GM03348 (cell line): ENCODE measurements at regions not wholly inside any gene's neighbourhood (a gene's known extent, or its start where the extent isn't known, plus 50 kb on each side); places are given as distances from the start of the nearest gene placed in this dataset.
"Not testable (repeated sequence)": the region's sequence is repeated elsewhere in the genome, so short reads cannot be mapped to it uniquely, and the experiment has no call there.

Source experiments
- DNase-seq: peaks from one replicate; pipeline ENCODE4 v3.0.0; 2012; ENCODE audit warnings: low spot score

DNA sequence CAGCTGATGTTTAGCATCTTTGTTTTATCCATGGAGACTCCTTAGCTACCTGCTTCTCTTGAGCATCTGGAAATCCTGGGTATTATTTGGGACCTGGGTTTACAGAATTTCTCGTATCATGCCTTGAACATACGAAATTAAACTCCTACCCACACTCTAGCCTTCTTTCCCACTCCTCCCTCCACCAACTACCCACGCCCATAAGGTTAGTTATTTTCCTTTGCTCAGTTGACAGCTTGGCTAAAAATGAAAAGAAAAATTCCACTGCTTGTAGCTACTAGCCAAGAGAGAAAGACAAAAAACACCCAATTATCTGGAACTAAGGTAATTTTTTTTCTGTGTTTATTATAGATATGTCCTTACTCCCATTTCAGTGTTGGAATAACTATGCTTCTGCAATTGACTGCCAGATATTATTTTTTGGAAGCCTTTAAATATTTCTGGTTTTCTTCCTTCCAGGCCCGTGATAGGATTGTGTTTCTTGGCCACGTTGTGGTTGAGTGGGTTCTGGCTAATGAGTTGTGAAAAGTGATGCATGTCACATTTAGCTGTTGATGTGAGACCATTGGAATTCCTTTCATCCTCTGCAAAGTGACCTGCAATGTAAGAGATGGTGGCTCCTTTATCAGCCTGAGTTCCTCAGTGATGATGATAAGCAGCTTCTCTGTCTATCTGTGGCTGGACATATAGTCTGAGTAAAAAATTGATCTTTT, 308.1 kb downstream of the LRRC70 start:
- no peak for DNase-seq

DNA sequence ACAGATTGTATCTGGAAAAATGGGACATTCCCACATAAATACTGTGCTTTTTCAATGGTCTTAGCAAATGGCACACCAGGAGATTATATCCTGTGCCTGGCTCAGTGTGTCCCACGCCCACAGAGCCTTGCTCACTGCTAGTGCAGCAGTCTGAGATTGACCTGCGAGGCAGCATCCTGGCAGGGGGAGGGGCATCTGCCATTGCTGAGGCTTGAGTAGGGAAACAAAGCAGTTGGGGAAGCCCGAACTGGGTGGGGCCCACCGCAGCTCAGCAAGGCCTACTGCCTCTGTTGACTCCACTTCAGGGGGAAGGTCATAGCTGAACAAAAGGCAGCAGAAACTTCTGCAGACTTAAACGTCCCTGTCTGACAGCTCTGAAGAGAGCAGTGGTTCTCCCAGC, 258.7 kb downstream of the LRRC70 start:
- not testable (repeated sequence) for DNase-seq

DNA sequence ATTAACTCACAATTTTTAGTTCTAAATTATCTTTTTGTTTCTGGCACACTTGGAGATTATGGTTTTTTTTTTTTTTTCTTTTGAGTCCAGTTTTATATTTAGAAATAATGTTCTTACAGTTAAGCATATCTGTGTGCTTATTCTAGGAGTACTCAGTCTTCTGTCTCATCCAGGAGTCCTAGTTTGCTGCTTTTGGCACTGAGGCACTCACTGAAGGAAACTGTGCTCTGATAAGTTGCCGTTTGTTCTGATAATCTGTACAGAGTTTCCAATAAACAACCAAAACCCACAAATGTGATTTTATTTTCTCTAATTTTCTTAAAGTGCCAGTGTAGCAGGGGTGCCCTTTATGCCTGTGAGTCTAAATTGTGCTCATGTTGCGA, 251.0 kb downstream of the LRRC70 start:
- no peak for DNase-seq

DNA sequence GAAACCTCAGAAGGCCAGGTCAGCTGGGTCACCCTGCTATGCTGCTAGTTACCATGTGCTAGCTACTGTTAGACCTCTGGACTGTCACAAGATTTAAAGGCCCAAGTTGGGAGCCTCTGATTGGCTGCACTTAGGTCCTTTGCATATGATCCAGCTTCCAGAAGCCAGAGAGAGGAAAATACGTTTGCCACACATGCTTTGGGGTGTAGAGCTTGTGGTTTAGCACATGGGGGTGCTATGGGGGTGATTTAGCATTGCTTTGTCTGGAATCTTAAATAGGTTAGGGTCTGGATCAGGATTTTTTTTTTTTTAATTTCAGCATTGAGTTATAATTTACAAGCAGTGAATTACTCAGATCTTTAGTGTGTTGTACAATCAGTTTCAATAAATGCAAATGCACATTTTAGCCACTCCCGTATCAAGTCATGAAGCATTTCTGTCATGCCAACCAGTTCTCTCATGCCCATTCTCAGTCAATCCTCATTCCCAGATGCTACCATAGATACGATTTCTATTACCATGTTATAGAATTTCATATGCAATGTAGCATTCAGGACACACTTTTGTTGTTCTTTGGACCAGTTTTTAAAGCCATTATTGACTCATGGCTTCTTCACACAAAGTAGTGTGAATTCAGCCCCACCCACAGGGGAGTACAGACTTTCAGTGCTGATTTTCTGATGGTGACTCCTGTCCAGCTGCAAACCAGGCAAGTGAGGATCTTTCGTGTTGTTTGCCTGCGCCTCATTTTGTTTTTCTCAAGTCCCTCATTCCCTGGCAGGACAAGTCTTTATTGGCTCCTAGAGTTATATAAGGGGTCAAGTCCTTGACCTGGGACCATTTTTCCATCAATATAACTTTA, 250.4 kb downstream of the LRRC70 start:
- no peak for DNase-seq

DNA sequence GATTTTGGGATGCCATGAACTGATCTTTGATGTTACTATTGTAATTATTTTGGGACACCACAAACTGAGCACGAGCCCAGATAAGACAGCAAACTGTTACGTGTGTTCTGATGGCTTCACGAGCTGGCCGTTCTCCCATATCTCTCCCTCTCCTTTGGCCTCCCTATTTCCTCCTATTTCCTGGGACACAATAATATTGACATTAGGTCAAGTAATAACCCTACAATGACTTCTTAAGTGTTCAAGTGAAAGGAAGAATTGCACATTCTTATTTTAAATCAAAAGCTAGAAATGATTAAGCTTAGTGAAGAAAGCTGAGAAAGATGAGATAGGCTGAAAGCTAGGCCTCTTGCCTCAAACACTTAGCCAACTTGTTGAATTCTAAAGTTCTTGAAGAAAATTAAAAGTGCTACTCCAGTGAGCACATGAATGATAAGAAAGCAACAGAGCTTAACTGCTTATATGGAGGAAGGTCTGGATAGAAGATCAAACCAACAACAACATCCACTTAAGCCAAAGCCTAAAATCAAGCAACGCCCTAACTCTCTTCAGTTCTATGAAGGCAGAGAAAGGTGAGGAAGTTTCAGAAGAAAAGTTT, 247.1 kb downstream of the LRRC70 start:
- DNase-seq = no peak

DNA sequence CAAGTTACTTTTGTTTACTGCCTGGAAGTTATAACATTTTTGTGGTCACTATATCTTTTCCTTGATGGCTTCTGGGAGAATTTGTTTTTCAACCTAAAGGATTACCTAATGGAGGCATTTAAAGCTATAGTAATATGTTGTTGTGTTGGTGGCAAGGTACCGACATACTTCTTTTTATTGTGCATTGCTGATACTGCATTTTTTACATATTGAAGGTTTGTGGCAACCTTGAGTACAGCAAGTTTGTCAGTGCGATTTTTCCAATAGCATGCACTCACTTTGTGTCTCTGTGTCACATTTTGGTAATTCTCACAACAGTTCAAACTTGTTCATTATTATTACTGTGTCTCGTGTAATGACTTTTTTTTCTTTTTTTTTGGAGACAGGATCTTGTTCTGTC, 246.3 kb downstream of the LRRC70 start:
- no peak for DNase-seq

DNA sequence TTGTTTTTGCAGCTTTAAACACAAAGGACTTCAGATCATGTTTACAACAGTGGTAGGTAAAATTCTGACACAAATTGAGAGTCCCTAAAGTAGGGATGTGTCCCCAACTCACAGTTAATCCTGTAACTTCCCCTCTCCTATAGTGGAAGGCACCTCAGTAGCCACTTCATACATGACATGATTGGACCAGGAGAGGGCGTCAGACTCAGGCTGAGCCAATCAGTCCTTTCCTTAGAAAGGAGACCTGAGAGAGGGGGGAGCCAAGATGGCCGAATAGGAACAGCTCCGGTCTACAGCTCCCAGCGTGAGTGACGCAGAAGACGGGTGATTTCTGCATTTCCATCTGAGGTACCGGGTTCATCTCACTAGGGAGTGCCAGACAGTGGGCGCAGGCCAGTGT, 238.4 kb downstream of the LRRC70 start:
- DNase-seq = not testable (repeated sequence)

DNA sequence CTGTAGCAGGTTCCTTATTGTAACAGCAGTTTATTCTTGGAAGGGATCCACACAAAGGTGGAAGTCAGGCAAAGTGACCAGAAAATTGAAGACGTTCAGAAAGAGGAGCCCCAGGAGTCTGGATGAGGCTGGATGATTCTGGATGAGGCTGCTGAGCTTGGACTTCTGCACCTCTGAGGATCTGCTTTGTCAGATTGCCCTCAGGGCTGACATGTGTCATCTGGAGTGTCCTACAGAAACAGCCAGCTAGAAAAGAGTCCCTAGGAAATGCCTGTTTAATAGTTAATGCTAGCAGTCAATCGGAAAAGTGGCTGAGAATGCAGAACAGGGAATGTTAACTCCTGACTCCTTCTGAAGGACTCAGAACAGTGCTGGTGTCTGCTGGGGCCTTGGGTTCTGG, 236.4 kb downstream of the LRRC70 start:
- no peak for DNase-seq

DNA sequence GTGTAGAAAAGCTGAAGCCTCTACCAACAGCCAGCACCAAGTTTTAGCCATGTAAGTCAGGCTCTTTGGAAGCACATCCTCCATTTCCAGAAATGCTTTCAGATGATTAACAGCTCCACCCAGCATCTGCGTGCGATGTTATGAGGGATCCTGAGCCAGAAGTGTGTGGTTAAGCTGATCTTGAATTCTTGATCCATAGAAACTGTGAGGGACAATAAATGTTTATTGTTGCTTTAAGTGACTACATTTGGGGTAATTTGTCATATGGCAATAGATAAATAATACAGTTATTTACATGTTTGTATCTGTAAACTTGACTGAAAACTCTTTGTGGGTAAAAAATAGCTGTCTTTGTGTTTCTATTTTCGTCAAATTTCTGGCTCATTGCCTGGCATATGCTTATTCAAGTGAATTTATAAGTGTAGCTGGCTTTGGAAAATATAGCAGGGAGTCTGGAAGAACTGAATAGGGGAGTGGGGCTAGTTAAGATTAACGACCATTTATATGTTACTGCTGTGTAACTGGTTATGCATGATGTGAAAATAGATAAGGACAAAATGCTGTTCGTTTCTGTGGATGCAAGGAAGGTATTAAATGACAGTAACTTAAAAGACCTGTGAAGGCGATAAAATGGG, 234.1 kb downstream of the LRRC70 start:
- no peak for DNase-seq

DNA sequence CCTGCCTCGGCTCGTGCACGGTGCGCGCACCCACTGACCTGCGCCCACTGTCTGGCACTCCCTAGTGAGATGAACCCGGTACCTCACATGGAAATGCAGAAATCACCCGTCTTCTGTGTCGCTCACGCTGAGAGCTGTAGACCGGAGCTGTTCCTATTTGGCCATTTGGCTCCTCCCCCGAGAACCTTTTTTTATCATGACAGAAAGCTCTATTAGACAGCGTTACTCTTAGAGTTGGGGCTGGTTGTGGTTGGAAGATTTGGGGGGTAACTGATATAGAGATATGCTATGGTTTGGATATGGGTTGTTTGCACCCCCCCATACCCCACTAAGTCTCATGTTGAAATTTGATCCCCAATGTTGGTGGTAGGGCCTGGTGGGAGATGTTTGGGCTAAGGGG, 226.2 kb downstream of the LRRC70 start:
- DNase-seq = not testable (repeated sequence)

DNA sequence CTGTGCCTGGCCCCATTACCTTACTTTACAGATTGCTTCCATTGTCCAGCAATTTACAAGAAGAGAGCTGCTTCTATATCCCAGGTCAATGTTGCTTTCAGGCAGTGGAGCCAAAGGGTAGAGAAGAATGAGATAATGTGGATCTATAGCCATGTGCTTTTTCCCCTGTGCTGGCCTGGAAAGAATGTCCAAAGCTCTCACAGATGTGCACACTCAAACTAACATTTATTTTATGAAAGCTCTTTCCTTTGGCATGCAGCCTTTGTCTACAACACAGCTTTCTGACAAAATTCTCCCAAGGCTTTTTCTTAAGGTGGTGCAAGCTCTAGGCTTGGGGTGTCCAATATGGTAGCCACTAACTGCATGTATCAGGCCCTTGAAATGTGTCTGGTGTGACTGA, 217.3 kb downstream of the LRRC70 start:
- DNase-seq = no peak

DNA sequence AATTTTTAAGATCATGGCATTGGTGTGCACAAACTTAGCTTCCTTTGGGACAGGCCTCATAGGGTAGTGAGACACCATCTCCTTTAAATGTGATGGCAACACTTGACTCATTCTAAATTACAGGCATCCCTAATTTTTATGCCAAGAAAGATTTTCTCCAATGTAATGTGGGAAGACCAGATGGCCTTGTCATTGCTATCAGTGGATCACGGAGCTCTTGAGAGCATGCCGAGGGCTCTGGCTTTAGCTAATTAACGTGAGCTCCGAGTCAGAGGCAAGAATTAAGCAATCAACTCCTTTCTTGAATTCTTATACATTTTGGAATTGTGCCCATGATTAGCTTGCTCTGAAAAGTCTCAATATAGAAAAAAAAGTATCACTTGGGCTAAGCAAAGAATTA, 215.8 kb downstream of the LRRC70 start:
- DNase-seq = no peak

DNA sequence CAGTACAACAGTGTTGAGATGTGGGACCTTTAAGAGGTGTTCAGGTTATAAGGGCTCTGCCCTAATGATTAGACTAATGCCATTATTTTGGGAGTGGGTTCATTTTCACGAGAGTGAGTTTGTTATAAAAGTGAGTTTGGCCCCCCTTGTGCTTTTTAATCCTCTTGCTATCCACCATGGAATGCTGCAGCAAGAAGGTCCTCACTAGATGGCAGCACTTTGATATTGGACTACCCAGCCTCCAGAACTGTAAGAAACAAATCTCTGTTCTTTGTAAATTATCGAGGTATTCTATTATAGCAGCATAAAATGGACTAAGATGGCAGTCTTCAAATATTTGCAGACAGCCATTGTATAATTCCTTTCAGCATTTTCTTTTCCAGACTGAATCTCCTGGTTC, 212.4 kb downstream of the LRRC70 start:
- no peak for DNase-seq

DNA sequence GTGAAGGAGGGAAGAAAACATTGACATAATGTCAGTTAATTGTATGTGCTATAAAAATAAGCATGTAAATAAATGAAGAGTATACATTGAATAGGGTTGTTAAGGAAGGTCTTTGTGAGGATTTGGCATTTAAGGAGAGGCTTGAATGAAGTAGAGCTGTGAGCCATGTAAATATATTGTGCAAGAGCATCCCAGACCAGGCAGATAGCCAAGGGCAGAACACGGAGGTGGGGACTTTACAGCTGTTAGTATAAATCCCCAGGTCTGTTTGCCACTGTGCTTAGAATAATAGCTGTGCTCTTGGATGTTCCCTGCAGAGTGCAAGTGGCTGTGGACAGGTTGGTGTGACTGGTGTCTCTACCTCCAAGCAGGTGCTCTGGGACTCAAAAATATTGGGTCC, 211.7 kb downstream of the LRRC70 start:
- DNase-seq = no peak

DNA sequence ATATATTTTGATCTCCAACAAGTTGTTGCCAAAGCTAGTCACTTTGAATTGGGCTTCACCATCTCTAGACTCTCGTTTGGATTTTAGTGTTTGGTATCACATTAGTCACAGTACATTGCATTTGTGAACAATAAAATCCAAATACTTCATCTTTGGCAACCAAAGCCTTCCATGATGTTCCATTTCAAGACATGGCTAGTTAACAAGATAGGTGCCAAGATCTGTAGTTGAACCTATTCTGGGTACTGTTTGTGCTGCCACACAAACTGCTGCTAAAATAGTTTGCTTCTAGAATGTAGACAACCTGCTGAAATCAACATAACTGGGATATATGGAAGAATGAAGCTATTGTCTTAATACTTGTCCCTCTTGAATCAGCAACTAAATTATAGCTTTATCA, 207.5 kb downstream of the LRRC70 start:
- no peak for DNase-seq

DNA sequence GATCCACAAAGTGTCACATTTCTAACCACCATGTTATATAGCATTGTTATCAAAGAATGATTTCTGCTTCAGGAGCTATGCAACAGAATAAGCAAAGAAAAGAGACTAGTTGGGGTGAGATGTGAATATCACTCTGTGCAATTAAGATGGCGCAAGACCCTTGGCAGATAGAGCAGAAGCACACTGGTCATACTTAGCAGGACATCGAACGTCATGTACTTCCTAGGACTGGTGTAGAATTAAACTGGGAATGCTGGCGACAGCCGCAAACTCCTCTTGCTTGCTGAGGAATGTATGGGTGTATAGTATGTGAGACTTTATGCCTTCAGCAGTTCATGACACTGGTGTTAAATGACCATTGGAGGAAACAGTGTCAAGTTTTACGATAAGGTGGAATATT, 207.0 kb downstream of the LRRC70 start:
- no peak for DNase-seq

DNA sequence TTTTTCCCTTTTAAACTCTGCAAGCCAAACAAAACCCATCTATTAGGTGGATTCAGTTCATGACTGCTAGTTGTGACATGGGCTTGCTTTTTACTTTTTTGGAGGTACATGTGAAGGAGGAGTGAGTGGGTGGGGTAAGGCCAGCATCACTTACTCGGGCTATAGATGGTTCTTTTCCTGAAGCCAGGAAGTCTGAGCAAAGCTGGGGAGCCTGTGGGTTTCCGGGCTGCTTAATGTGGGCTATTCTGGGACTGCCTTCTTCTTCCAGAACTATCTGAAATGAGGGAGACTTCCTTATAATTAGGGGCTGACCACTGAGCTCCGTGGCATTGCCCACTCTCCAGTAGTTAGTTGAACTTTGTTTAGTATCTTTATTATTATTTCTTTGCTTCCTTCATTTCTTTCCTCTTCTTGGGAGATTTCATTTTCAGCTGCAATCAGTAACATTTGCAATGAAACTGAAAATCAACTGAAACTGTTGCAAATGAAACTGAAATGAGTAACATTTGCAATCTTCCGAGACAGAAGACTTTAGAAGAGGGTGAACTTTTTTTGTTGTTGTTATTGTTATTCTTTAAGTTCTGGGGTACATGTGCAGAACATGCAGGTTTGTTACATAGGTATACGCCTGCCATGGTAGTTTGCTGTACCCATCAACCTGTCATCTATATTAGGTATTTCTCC, 204.9 kb downstream of the LRRC70 start:
- DNase-seq = no peak

DNA sequence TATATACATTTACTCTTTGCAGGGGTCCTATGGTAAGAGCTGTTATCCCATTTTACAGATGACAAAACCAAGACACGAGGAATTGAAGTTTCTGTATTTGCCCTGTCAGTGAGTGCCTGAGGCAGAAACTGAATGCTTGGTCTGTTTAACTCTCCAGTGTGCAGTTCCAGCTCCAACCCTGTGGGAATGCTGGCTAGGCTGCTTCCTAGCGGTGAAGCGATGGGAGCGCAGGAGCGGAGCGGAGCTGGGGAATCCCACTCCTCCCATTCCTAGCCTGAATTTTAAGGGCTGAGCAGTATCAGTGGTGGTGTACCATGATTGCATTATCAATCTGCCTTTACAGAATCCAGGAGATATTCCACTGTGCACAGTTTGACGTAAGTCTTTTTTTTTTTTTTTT, 202.3 kb downstream of the LRRC70 start:
- no peak for DNase-seq

DNA sequence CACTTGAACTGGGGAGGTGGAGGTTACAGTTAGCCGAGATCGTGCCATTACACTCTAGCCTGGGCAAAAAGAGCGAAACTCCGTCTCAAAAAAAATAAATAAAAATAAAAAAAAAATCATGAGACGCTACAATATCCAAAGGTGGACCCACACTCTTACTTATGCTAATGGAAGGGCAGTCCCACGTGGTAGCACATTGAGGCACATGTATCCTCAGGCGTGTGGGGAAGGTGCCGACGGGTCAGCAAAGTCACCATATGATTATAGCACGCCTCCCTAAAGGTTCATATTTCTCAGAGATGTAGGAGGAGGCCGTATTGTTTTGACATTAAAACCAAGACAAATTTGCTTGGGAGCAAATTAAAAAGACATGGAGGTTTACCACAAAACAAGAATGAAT, 201.6 kb downstream of the LRRC70 start:
- no peak for DNase-seq

DNA sequence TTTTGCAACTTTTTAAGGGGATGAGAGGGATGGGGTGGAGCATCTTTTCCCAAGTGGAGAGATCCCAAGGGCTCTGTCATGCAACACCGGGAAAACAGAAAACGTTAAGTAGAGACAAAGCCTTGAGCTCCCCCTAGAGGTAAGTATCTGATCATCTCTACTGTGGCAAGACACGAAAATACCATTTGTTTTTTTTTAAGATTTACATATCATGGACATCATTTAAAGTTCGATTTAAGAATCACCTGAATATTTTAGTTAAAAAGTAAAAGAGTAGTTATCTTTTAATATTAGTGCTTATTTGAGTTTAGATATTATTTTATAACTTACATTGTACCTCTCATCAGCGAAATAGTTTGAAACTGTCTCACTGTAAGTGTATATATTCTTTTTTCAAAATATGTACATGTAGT, 200.4 kb downstream of the LRRC70 start:
- peak; percentile 84 for DNase-seq

DNA sequence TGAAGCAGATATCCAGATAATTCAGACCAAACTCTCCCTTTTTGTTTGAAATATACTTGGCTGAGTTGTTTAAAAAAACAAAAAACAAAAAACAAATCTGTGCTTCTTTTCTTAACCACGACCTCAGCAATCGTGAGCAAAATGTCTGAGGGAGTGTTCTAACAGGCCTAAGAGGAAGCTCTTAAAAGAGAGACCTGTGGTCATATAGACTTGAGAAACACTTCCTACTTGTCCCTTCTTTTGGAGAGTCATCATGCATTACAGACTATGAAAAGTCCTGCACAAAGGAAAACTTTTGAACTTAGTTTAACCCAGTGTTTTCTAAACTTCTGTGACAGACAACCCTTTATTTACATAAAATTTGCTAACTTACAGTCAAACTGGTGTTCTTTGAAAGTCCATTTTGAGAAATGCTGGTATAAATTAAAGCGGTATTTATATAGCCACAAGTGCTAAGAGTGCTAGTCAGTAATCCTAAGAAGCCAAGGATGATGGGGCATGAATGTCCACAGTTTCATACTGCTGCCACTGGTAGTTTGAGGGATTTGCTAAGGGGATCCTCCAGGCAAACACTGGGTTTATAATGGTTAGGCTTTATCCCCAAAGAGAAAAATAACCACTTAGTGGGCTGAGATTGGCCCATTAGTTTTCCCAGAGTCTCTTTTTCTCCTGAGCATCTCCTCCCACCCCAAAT, 199.8 kb downstream of the LRRC70 start:
- DNase-seq = no peak

DNA sequence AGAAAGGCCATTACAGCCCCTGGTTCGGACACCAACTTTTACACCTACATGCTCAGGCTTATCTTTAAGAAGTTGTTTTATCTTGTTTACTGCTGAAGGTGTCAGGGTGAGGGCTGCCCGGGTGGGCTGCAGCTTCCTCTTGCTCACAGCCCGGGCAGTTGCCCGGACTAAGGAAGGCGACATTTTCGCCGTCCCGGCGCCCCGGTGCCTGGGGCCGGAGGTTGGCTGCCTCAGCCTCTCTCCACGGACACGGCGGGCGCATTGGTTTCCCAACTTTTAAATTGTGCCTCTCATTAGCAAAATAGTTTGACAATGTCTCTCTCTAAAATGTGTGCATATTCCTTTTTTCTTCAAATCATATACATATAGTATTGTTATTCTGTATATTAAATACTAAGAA, 198.5 kb downstream of the LRRC70 start:
- DNase-seq = not testable (repeated sequence)
